WERI-Rb-1 (cell line): ENCODE measurements at regions not wholly inside any gene's neighbourhood (a gene's known extent, or its start where the extent isn't known, plus 50 kb on each side); places are given as distances from the start of the nearest gene placed in this dataset.

Source experiments
- DNase-seq: peaks from one replicate; pipeline ENCODE4 v3.0.0-alpha.2; 2020
- H3K27ac ChIP-seq: fragments of 250-450 bp; sonication (Bioruptor Pico); 2 replicates; pipeline ENCODE4 v1.5.1; 2020; ENCODE audit warnings: mild to moderate bottlenecking, moderate library complexity
- H3K27me3 ChIP-seq: fragments of 250-450 bp; sonication (Bioruptor Pico); 2 replicates; pipeline ENCODE4 v1.5.1; 2021; ENCODE audit warnings: mild to moderate bottlenecking, low read depth, moderate library complexity; ENCODE audit not compliant: insufficient read depth, severe bottlenecking
- H3K36me3 ChIP-seq: fragments of 250-450 bp; sonication (Bioruptor Pico); 2 replicates; pipeline ENCODE4 v1.5.1; 2020; ENCODE audit warnings: mild to moderate bottlenecking, moderate library complexity
- H3K4me3 ChIP-seq: 2 replicates; pipeline ENCODE4 v1.5.1; 2011; ENCODE audit warnings: low read depth, mild to moderate bottlenecking, control low read depth, low read length
- H3K9me3 ChIP-seq: fragments of 250-450 bp; sonication (Bioruptor Pico); 2 replicates; pipeline ENCODE4 v1.5.1; 2021; ENCODE audit warnings: mild to moderate bottlenecking, moderate library complexity; ENCODE audit not compliant: severe bottlenecking
- TF ChIP-seq, protein P1 (sequence below): IDR thresholded peaks from 2 replicates; pipeline ENCODE4 v1.5.1; 2011; ENCODE audit warnings: low read depth, mild to moderate bottlenecking, control low read depth, inconsistent platforms, low read length

DNA sequence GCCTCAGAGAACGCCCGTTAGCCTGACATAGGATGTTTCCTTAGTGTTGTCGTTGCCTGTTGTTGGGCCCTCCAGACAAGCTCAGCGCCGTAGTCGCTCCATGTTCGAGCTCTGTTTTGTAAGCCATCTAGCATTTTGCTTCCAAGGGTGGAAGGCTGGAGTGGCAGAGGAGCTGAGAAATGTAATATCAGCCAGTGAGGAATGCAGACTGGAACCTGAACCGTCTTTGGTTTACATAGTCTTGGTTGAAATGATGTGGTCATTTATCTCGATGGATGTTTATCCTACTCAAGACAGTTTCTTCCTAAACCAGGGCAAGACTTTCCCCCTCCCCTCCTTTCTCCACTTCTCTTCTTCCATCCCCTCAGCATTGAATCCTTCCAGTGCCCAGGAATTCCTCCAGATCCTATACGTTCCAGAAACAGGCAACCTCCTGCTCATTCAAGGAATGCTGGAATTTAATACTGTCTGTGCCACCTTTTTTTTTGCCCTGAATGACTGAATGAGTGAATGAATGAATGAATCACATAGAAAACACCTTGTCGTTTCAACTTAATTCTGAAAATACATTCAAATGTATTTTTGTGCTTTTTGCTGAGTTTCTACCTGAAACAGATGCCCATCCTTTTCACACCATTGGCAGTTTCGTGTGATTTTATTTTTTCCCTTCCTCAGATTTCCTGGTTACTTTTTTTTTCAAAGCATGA lies 109.5 kb upstream of the MBNL2 start:
- Histone ChIP-seq H3K27ac (no peak overlapping the region), H3K4me3 (no peak overlapping the region), H3K36me3 (no peaks in the 10 kb centered on the region), H3K9me3 (no peaks in the 10 kb centered on the region), H3K27me3 (no peaks in the 10 kb centered on the region)
- TF ChIP-seq, protein P1, sequence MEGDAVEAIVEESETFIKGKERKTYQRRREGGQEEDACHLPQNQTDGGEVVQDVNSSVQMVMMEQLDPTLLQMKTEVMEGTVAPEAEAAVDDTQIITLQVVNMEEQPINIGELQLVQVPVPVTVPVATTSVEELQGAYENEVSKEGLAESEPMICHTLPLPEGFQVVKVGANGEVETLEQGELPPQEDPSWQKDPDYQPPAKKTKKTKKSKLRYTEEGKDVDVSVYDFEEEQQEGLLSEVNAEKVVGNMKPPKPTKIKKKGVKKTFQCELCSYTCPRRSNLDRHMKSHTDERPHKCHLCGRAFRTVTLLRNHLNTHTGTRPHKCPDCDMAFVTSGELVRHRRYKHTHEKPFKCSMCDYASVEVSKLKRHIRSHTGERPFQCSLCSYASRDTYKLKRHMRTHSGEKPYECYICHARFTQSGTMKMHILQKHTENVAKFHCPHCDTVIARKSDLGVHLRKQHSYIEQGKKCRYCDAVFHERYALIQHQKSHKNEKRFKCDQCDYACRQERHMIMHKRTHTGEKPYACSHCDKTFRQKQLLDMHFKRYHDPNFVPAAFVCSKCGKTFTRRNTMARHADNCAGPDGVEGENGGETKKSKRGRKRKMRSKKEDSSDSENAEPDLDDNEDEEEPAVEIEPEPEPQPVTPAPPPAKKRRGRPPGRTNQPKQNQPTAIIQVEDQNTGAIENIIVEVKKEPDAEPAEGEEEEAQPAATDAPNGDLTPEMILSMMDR, result no peak
- no peak for DNase-seq

DNA sequence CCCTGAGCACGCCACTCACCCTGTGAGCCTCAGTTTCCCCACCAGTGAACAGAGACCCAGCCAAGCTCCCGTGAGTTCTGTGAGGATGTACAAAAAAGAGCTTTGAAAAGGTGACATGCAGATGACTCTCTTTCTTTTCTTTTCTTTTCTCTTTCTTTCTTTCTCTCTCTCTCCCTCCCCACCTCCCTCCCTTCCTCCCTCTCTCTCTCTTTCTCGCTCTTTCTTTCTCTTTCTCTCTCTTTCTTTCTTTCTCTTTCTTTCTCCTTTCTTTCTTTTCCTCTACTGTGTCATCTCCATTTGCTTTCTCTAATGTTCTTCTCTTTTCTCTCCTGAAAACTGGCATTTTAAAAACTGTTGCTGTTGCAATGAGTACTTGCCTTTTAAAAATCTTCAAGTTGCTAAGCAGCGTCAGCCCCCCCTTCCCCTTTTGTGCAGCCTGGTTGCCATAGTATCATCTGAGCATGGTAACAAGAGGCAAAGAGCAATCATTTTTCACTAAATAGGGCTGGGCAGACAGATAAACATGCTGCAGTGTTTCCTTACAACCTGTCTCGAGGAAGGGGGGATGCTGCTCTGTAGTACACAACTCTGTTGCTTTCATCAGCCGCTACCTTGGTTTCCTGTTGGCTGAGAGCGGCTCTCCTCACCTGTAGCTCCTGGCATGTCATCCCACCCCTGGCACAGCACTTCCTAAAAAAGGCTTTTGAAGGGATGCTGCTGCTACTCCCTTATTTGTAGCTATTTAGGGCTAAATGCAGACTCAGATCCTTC lies 108.7 kb upstream of the MBNL2 start:
- DNase-seq, result no peak
- Histone ChIP-seq H3K36me3 (no peaks in the 10 kb centered on the region), H3K9me3 (no peaks in the 10 kb centered on the region), H3K27ac (no peak overlapping the region), H3K27me3 (no peaks in the 10 kb centered on the region), H3K4me3 (no peak overlapping the region)
- TF ChIP-seq, protein P1, result no peak

DNA sequence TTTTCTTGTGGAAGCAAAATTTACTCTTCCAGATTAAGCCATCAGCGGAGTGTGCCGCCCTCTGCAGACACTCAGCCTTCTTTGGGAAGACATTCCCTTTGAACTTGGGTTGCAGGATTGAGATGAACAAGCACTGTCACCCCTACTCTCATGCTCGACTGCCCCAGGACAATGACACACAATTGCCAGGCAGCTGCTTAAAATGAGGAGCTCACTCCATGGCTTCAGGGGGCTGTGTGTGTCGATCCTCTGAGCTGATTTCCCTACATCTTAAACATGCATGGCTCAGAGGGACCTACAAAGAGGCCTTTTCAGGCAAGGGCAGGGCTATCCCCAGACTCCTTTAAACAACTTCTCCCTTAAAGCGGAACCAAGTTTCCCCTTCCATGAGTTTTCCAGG lies 107.5 kb upstream of the MBNL2 start:
- TF ChIP-seq, protein P1, result no peak
- Histone ChIP-seq H3K27me3 (no peaks in the 10 kb centered on the region), H3K9me3 (no peaks in the 10 kb centered on the region), H3K36me3 (no peaks in the 10 kb centered on the region), H3K27ac (no peak overlapping the region), H3K4me3 (no peak overlapping the region)
- DNase-seq, result no peak

DNA sequence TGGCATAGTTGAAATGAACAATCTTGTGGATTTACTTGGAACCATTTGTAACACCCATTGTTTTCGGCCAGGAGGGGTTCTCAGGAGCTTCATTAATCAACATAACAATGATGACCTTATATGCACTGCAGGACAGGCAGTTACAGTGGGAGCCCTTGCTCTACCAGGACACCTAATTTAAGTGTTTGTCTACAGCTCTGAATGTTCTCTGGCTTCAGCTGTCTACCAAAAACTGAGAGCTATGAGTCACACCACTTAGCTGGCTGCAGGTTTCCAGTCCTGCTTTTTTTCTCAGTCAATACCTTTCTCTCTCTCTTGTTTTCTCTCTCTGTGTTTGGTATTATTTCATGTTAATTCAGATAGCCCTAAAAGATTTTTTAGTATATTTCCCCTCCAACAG lies 105.4 kb upstream of the MBNL2 start:
- H3K4me3 ChIP-seq, result no peak overlapping the region
- no peak overlapping the region for H3K27ac ChIP-seq
- DNase-seq, result no peak
- TF ChIP-seq, protein P1, result no peak
- no peaks in the 10 kb centered on the region for H3K27me3 ChIP-seq
- H3K9me3 ChIP-seq, result no peaks in the 10 kb centered on the region
- no peaks in the 10 kb centered on the region for H3K36me3 ChIP-seq

DNA sequence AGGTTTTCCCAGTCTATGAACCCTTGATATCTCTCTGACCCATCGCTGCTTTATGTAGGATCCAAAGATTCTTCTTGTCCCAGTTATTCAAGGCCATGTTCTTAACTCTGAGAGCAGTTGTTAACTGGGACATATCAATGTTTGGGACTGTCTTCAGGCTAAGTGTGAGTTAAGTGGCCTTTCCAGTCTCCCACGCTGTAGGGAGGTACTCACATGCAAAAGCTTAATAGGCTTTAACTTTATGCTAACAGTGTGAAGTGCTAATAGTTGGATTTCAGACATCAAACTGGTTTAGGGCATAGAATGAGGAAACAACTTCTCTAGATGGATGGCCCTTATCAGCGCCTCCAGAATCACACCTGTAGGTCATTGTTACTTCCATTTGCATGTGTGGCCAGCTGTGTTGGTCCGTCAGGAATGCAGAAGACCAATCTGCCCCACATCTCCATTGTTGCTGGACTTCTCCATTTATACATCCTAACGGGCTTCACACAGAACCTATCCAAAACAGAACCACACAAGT lies 104.7 kb upstream of the MBNL2 start:
- H3K27me3 ChIP-seq, result no peaks in the 10 kb centered on the region
- no peak for DNase-seq
- TF ChIP-seq, protein P1, result no peak
- no peak overlapping the region for H3K27ac ChIP-seq
- H3K36me3 ChIP-seq, result no peaks in the 10 kb centered on the region
- H3K9me3 ChIP-seq, result no peaks in the 10 kb centered on the region
- H3K4me3 ChIP-seq, result no peak overlapping the region
